ENCODE measurements at regions not wholly inside any gene's neighbourhood (a gene's known extent, or its start where the extent isn't known, plus 50 kb on each side); places are given as distances from the start of the nearest gene placed in this dataset.
"Not testable (repeated sequence)": the region's sequence is repeated elsewhere in the genome, so short reads cannot be mapped to it uniquely, and the experiment has no call there.

DNA sequence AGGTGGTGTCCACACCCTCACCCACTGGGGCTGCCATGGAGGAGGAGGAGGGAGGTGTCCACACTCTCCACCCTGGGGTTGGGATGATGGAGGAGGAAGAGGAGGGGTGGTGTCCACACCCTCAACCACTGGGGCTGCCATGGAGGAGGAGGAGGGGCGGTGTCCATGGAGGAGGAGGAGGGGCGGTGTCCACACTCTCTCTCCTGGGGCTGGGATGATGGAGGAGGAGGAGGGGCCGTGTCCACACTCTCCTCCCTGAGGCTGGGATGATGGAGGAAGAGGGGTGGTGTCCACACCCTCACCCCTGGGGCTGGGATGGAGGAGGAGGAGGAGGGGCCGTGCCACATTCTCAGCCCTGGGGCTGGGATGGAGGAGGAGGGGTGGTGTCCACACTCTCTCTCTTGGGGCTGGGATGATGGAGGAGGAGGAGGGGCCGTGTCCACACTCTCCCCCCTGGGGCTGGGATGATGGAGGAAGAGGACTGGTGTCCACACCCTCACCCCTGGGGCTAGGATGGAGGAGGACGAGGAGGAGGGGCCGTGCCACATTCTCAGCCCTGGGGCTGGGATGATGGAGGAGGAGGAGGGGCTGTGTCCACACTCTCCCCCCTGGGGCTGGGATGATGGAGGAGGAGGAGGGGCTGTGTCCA lies 231.7 kb downstream of the CRLF2 start:
- H3K27ac Mint-ChIP-seq, result peak overlapping the region in 3 of 10 donors; percentile 40 to 61 (median 43)
- ATAC-seq, result no peak
- POLR2A ChIA-PET, result no interaction called here
- peaks cover 0 to 15% (median 10%) of the 10 kb centered on the region in 9 donors for H3K9me3 Mint-ChIP-seq
- DNase-seq, result no peak
- H3K36me3 Mint-ChIP-seq, result peaks cover 0 to 10% (median 0%) of the 10 kb centered on the region in 3 donors
- peak overlapping the region in 1 of 10 donors; percentile 55 for H3K4me3 Mint-ChIP-seq
- peaks cover 19 to 47% (median 39%) of the 10 kb centered on the region in 5 donors for H3K27me3 Mint-ChIP-seq
- H3K4me1 Mint-ChIP-seq, result peaks cover 3 to 24% (median 14%) of the 10 kb centered on the region in 4 donors

GRCh38 chrX:979127-979526 lies 233.3 kb downstream of the CRLF2 start:
- H3K4me3 Mint-ChIP-seq, POLR2A ChIA-PET, H3K36me3 Mint-ChIP-seq, ATAC-seq, H3K27ac Mint-ChIP-seq, DNase-seq: not testable (repeated sequence)
- peaks cover 0 to 15% (median 8%) of the 10 kb centered on the region in 9 donors for H3K9me3 Mint-ChIP-seq
- peaks cover 3 to 24% (median 14%) of the 10 kb centered on the region in 4 donors for H3K4me1 Mint-ChIP-seq
- H3K27me3 Mint-ChIP-seq, result peaks cover 16 to 59% (median 44%) of the 10 kb centered on the region in 5 donors

GRCh38 chrX:973010-973632 lies 239.3 kb downstream of the CRLF2 start:
- DNase-seq, result no peak
- POLR2A ChIA-PET, result no interaction called here
- Mint-ChIP-seq H3K9me3 (peaks cover 0 to 15% (median 6%) of the 10 kb centered on the region in 9 donors), H3K4me1 (no peaks in the 10 kb centered on the region), H3K4me3 (no peak overlapping the region), H3K27me3 (peaks cover 3 to 24% (median 8%) of the 10 kb centered on the region in 5 donors), H3K27ac (no peak overlapping the region), H3K36me3 (peaks cover 0 to 10% (median 0%) of the 10 kb centered on the region in 3 donors)
- no peak for ATAC-seq

DNA sequence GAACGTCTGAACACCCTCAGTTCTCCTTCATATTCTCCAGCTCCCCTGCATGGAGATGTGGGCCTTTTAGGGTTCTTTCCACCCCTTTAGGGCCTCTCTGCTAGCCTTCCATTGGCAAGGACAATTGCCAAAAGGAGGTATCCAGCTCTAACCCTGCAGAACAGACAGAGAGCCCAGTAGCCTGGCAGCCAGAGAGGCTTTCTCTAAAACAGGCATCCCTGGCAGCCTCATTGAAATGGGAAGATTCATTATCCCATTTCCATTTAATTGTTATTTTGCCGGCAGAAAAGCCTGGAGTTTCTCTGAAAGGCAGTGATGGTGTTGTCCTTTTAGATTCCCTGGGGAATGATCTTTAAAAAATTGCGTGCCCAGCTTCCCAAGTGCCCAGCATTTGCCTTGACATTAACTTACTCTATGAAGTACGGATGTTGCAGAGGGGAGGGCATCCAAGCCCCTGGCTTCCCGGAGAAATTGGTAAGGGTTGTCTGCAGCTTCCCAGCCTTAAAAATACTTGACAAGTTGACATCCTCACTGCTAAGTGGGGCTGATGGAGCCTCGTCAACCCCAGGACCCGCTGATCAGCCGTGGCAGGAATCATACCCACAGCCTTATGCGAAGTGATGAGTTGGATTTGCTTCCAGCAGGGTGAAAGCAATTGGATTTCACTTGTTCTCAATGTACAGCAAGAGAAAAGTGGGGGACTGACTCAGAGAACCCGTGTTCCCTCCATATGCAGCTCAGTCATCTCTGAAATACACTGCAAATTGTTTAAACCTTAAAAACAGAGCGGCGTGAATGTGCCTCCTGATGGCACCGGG lies 244.1 kb downstream of the CRLF2 start:
- Mint-ChIP-seq H3K4me1 (peaks cover 5 to 8% (median 7%) of the 10 kb centered on the region in 4 donors), H3K27ac (no peak overlapping the region), H3K27me3 (peaks cover 0 to 13% (median 2%) of the 10 kb centered on the region in 5 donors), H3K4me3 (no peak overlapping the region), H3K9me3 (peaks cover 0 to 5% (median 0%) of the 10 kb centered on the region in 9 donors), H3K36me3 (no peaks in the 10 kb centered on the region)
- ATAC-seq (no peak), DNase-seq (no peak)
- POLR2A ChIA-PET, result no interaction called here

DNA sequence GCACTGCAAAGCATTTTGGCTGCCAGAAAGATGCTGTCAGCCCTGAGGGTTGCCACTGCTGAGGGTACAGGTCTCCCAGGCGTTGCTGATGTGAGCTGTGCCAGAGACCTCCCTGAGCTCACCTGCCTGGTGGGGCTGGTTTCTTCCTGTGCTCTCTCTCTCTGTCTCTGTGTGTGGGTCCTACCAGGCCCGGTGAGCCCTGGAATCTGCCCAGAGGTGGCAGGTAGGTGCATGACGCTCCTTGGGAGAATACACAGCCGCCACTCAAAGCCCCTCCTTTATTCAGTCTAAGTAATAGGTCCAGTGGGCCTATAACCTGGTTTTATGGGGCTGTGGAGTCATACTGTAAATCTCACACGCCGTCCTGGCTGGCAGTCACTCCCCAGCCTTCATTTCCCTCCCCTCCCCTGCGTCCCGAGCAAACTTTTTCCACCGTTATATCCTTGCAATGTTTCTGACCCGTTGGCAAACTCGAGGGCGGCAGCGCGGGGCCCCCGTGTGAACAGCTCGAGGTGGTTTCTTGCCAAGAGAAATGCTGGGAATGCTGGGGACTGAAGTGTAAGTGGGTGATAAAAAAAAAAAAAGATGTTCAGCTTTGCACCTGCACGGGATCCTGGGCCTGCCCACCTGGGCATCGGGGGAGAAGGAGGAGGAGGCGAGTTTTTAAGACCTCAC lies 245.9 kb downstream of the CRLF2 start:
- Mint-ChIP-seq H3K9me3 (peaks cover 0 to 5% (median 0%) of the 10 kb centered on the region in 9 donors), H3K27me3 (peaks cover 0 to 18% (median 2%) of the 10 kb centered on the region in 5 donors), H3K36me3 (no peaks in the 10 kb centered on the region), H3K4me1 (peaks cover 5 to 8% (median 7%) of the 10 kb centered on the region in 4 donors), H3K4me3 (no peak overlapping the region), H3K27ac (peak overlapping the region in 1 of 10 donors; percentile 59)
- no peak for DNase-seq
- ATAC-seq, result no peak
- POLR2A ChIA-PET, result no interaction called here

DNA sequence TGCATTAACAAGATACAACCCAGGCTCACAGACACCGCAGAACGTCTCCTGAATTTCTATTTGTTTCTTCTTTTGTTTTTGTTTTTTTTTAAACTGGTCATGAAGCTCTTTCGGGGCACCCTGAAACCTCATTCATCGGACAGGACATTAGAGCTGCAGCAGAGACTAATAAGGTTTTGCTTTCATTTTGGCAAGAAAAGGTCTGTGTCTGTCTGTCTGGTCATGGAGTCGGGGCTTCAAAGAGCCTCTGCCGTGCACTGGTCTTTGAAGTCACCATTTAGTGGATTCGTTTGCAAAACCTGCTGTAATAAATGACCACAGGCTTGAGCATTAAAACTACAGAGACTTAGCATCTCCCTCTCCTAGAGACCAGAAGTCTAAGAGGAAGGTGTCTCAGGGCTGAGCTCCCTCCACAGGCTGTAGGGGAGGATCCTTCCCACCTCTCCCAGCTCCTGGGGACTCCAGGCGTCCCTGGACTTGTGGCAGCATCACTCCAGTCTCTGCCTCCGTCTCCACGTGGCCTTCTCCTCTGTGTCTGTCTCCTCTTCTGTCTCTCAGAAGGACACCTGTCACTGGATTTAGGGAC lies 247.5 kb downstream of the CRLF2 start:
- H3K9me3 Mint-ChIP-seq, result peaks cover 0 to 2% (median 0%) of the 10 kb centered on the region in 9 donors
- DNase-seq, result no peak
- peak overlapping the region in 1 of 10 donors; percentile 54 for H3K27ac Mint-ChIP-seq
- H3K36me3 Mint-ChIP-seq, result no peaks in the 10 kb centered on the region
- peak overlapping the region in 9 of 10 donors; percentile 23 to 81 (median 63) for H3K4me3 Mint-ChIP-seq
- peaks cover 5 to 8% (median 7%) of the 10 kb centered on the region in 4 donors for H3K4me1 Mint-ChIP-seq
- no peak for ATAC-seq
- H3K27me3 Mint-ChIP-seq, result peaks cover 2 to 19% (median 8%) of the 10 kb centered on the region in 5 donors
- POLR2A ChIA-PET, result no interaction called here

- Mint-ChIP-seq H3K27ac (no peak overlapping the region), H3K27me3 (peaks cover 2 to 29% (median 20%) of the 10 kb centered on the region in 5 donors), H3K4me3 (no peak overlapping the region), H3K4me1 (peaks cover 5 to 8% (median 8%) of the 10 kb centered on the region in 4 donors), H3K36me3 (no peaks in the 10 kb centered on the region), H3K9me3 (peaks cover 0 to 2% (median 0%) of the 10 kb centered on the region in 9 donors)
- ATAC-seq (no peak), DNase-seq (no peak)
- POLR2A ChIA-PET, result no interaction called here
Observed at GRCh38 chrX:960821-961220, 251.6 kb downstream of the CRLF2 start.

- DNase-seq (no peak), ATAC-seq (no peak)
- no peak overlapping the region for H3K27ac Mint-ChIP-seq
- peaks cover 2 to 29% (median 16%) of the 10 kb centered on the region in 5 donors for H3K27me3 Mint-ChIP-seq
- no peak overlapping the region for H3K4me3 Mint-ChIP-seq
- peaks cover 0 to 2% (median 0%) of the 10 kb centered on the region in 9 donors for H3K9me3 Mint-ChIP-seq
- H3K4me1 Mint-ChIP-seq, result peaks cover 2 to 5% (median 3%) of the 10 kb centered on the region in 4 donors
- POLR2A ChIA-PET, result no interaction called here
- H3K36me3 Mint-ChIP-seq, result no peaks in the 10 kb centered on the region
Observed at GRCh38 chrX:959595-959994, 252.9 kb downstream of the CRLF2 start.

DNA sequence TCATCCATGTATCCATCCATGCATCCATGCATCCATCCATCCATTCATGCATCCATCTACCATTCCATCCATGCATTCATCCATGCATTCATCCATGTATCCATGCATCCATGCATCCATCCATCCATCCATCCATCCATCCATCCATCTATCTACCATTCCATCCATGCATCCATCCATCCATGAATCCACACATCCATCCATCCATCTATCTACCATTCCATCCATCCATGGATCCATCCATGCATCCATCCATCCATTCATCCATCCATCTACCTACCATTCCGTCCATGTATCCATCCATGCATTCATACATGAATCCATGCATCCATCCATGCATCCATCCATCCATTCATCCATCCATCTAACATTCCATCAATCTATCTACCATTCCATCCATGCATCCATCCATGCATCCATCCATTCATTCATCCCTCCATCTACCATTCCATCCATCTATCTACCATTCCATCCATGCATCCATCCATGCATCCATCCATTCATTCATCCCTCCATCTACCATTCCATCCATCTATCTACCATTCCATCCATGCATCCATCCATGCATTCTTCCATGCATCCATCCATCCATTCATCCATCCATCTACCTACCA lies 257.2 kb downstream of the CRLF2 start:
- H3K27ac Mint-ChIP-seq, H3K9me3 Mint-ChIP-seq, ATAC-seq, POLR2A ChIA-PET, H3K4me1 Mint-ChIP-seq, DNase-seq, H3K36me3 Mint-ChIP-seq, H3K4me3 Mint-ChIP-seq: not testable (repeated sequence)
- H3K27me3 Mint-ChIP-seq, result peaks cover 2 to 24% (median 9%) of the 10 kb centered on the region in 5 donors

- no peak overlapping the region for H3K27ac Mint-ChIP-seq
- POLR2A ChIA-PET, result no interaction called here
- peaks cover 0 to 2% (median 0%) of the 10 kb centered on the region in 4 donors for H3K4me1 Mint-ChIP-seq
- H3K36me3 Mint-ChIP-seq, result no peaks in the 10 kb centered on the region
- peaks cover 0 to 12% (median 5%) of the 10 kb centered on the region in 5 donors for H3K27me3 Mint-ChIP-seq
- peaks cover 0 to 2% (median 0%) of the 10 kb centered on the region in 9 donors for H3K9me3 Mint-ChIP-seq
- ATAC-seq (no peak), DNase-seq (no peak)
- H3K4me3 Mint-ChIP-seq, result no peak overlapping the region
Observed at GRCh38 chrX:953879-954482, 258.5 kb downstream of the CRLF2 start.

GRCh38 chrX:952816-953215 lies 259.6 kb downstream of the CRLF2 start:
- Mint-ChIP-seq H3K27me3 (peaks cover 0 to 2% (median 0%) of the 10 kb centered on the region in 5 donors), H3K4me1 (no peaks in the 10 kb centered on the region), H3K36me3 (no peaks in the 10 kb centered on the region), H3K9me3 (peaks cover 0 to 4% (median 2%) of the 10 kb centered on the region in 9 donors), H3K4me3 (no peak overlapping the region), H3K27ac (no peak overlapping the region)
- POLR2A ChIA-PET, result no interaction called here
- no peak for ATAC-seq
- DNase-seq, result no peak
